ENCODE measurements at regions not wholly inside any gene's neighbourhood (a gene's known extent, or its start where the extent isn't known, plus 50 kb on each side); places are given as distances from the start of the nearest gene placed in this dataset.
"Not testable (repeated sequence)": the region's sequence is repeated elsewhere in the genome, so short reads cannot be mapped to it uniquely, and the experiment has no call there.

GRCh38 chr2:71923887-71924533, 223.7 kb downstream of the CYP26B1 start:
- ATAC-seq, result no peak
- no peak for TF ChIP-seq POLR2A (IDR thresholded peaks at IDR 0.05)
- TF ChIP-seq, protein P1, sequence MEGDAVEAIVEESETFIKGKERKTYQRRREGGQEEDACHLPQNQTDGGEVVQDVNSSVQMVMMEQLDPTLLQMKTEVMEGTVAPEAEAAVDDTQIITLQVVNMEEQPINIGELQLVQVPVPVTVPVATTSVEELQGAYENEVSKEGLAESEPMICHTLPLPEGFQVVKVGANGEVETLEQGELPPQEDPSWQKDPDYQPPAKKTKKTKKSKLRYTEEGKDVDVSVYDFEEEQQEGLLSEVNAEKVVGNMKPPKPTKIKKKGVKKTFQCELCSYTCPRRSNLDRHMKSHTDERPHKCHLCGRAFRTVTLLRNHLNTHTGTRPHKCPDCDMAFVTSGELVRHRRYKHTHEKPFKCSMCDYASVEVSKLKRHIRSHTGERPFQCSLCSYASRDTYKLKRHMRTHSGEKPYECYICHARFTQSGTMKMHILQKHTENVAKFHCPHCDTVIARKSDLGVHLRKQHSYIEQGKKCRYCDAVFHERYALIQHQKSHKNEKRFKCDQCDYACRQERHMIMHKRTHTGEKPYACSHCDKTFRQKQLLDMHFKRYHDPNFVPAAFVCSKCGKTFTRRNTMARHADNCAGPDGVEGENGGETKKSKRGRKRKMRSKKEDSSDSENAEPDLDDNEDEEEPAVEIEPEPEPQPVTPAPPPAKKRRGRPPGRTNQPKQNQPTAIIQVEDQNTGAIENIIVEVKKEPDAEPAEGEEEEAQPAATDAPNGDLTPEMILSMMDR (IDR thresholded peaks at IDR 0.05), result peak; percentile 56 to 88 (median 77)
- intact Hi-C loops (cut with DNase I), result loop anchor here (5.0 to 10.0 kb wide), 2 partner anchors 228 to 821 kb away; no protein-coding TSS in a partner anchor
- Histone ChIP-seq H3K27me3 (no peaks in the 10 kb centered on the region), H3K4me3 (no peak overlapping the region), H3K9me3 (no peaks in the 10 kb centered on the region), H3K36me3 (replicated peaks in 1 of 2; ENCODE audit: insufficient read depth in 1 of 2, low read depth in 2 of 2) (no peaks in the 10 kb centered on the region), H3K4me1 (no peaks in the 10 kb centered on the region), H3K27ac (no peak overlapping the region)
- 25% methylated on average over 7 of the region's 7 CpGs for WGBS, 2 donors
- peak; percentile 65 to 73 (median 69) for DNase-seq

DNA sequence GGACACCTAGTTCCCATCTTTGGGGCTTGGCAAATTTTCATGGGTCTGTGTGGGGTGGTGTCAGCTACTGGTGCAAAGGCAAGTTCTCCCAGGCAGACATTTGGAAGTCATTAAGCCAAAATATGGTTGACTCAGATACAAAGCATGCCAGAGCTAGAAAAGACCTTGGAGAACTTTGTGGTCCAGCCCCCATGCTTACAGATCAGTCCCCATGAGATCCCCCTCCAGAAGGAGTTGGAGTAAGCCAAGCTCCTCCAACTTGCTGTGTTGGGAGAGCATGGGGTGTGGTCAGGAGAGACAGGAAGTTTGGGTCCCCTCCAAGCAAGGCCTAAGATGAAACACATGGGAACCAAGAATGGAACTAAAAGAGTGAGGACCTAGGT, 224.5 kb downstream of the CYP26B1 start:
- Histone ChIP-seq H3K4me1 (no peaks in the 10 kb centered on the region), H3K36me3 (replicated peaks in 1 of 2; ENCODE audit: insufficient read depth in 1 of 2, low read depth in 2 of 2) (no peaks in the 10 kb centered on the region), H3K27ac (no peak overlapping the region), H3K27me3 (no peaks in the 10 kb centered on the region), H3K4me3 (no peak overlapping the region), H3K9me3 (no peaks in the 10 kb centered on the region)
- TF ChIP-seq, protein P1 (IDR thresholded peaks at IDR 0.05), result no peak
- no peak for TF ChIP-seq POLR2A (IDR thresholded peaks at IDR 0.05)
- intact Hi-C loops (cut with DNase I), result loop anchor here (5.0 to 10.0 kb wide), 2 partner anchors 229 to 822 kb away; no protein-coding TSS in a partner anchor
- ATAC-seq (no peak), DNase-seq (no peak)

GRCh38 chr2:71922499-71923142, 225.0 kb downstream of the CYP26B1 start:
- ATAC-seq, result no peak
- DNase-seq, result no peak
- Histone ChIP-seq H3K4me1 (no peaks in the 10 kb centered on the region), H3K4me3 (no peak overlapping the region), H3K27me3 (no peaks in the 10 kb centered on the region), H3K36me3 (replicated peaks in 1 of 2; ENCODE audit: insufficient read depth in 1 of 2, low read depth in 2 of 2) (no peaks in the 10 kb centered on the region), H3K27ac (no peak overlapping the region), H3K9me3 (no peaks in the 10 kb centered on the region)
- TF ChIP-seq, protein P1 (IDR thresholded peaks at IDR 0.05), result no peak
- no peak for TF ChIP-seq POLR2A (IDR thresholded peaks at IDR 0.05)
- 74 to 75% methylated on average over 7 of the region's 7 CpGs for WGBS, 2 donors
- intact Hi-C loops (cut with DNase I), result loop anchor here (5.0 to 10.0 kb wide), 2 partner anchors 230 to 822 kb away; no protein-coding TSS in a partner anchor

DNA sequence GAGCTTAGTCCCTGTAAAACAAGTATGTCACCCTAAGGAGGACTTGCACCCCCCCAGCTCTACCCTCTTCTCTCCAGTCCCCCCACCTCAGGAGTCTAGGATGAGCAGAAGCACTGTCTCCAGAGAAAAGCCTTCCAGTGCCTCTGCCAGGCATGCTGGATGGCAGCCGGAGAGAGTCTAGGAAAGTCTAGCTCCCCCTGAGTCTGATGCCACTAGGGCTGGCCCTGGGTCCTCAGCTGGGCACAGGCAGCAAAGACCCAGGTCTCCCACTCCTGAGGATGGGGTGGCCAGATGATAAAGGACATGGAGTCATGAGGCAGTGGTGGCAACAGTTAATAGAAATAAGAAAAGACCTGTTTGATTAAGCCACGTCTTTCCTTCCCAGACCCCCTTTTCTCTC, 225.6 kb downstream of the CYP26B1 start:
- intact Hi-C loops (cut with DNase I), result loop anchor here (5.0 to 10.0 kb wide), 2 partner anchors 230 to 823 kb away; no protein-coding TSS in a partner anchor

DNA sequence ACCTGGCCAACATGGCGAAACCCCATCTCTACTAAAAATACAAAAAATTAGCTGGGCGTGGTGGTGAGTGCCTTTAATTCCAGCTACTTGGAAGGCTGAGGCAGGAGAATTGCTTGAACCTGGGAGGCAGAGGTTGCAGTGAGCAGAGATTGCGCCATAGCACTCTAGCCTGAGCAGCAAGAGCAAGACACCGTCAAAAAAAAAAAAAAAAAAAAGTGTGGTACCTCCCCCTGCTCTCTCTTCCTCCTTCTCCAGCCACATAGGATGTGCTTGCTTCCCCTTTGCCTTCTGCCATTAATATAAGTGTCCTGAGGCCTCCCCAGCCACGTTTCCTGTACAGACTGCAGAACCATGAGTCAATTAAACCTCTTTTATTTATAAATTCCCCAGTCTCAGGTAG, 226.8 kb downstream of the CYP26B1 start:
- intact Hi-C loops (cut with DNase I), result loop anchor here (5.0 to 10.0 kb wide), 2 partner anchors 231 to 824 kb away; no protein-coding TSS in a partner anchor
- not testable (repeated sequence) for DNase-seq

More for the DNA sequence above, 225.6 kb downstream of the CYP26B1 start:
- no peak for ATAC-seq
- DNase-seq, result no peak
- Histone ChIP-seq H3K36me3 (replicated peaks in 1 of 2; ENCODE audit: insufficient read depth in 1 of 2, low read depth in 2 of 2) (no peaks in the 10 kb centered on the region), H3K27me3 (no peaks in the 10 kb centered on the region), H3K4me3 (no peak overlapping the region), H3K9me3 (no peaks in the 10 kb centered on the region), H3K27ac (no peak overlapping the region), H3K4me1 (no peaks in the 10 kb centered on the region)
- TF ChIP-seq, protein P1 (IDR thresholded peaks at IDR 0.05), result no peak
- TF ChIP-seq POLR2A (IDR thresholded peaks at IDR 0.05), result no peak
- 90% methylated on average over 2 of the region's 2 CpGs for WGBS, 2 donors

More for the DNA sequence above, 226.8 kb downstream of the CYP26B1 start:
- not testable (repeated sequence) for H3K4me1 ChIP-seq; ATAC-seq; H3K36me3 ChIP-seq (replicated peaks in 1 of 2; ENCODE audit: insufficient read depth in 1 of 2, low read depth in 2 of 2); H3K27ac ChIP-seq; H3K27me3 ChIP-seq; H3K9me3 ChIP-seq; H3K4me3 ChIP-seq
- 58 to 64% methylated on average over 5 of the region's 5 CpGs for WGBS, 2 donors
